CD14-positive monocyte (primary cell): ENCODE measurements at regions not wholly inside any gene's neighbourhood (a gene's known extent, or its start where the extent isn't known, plus 50 kb on each side); places are given as distances from the start of the nearest gene placed in this dataset.

Experiments
- DNase-seq, 3 donors: peaks; one replicate each; pipeline ENCODE4 v3.0.0-alpha.2; 2011 to 2022
- H2AFZ ChIP-seq: 2 replicates; pipeline ENCODE4 v1.6.0; 2012; ENCODE audit warnings: mild to moderate bottlenecking, low read depth, low read length, inconsistent platforms; ENCODE audit not compliant: insufficient read depth, poor library complexity, severe bottlenecking
- H3K27ac ChIP-seq, 2 donors: 1 replicate in 1 of 2; 2 replicates in 1 of 2; pipeline ENCODE4 v1.5.1; 2012 to 2013; ENCODE audit warnings: low read length in 2 of 2, control low read depth in 1 of 2, inconsistent platforms in 1 of 2, low read depth in 1 of 2, mild to moderate bottlenecking in 1 of 2
- H3K27me3 ChIP-seq, 2 donors: one replicate each; pipeline versions ENCODE4 v1.6.0 to v1.6.1; 2011 to 2013; ENCODE audit warnings: low read length in 2 of 2; ENCODE audit not compliant: control insufficient read depth in 2 of 2, insufficient read depth in 2 of 2
- H3K36me3 ChIP-seq, 2 donors: replicated peaks in 1 of 2; 1 replicate in 1 of 2; 2 replicates in 1 of 2; pipeline versions ENCODE4 v1.5.1 to v1.6.1; 2012 to 2013; ENCODE audit warnings: low read length in 2 of 2, control low read depth in 1 of 2, inconsistent platforms in 1 of 2, mild to moderate bottlenecking in 1 of 2; ENCODE audit not compliant: insufficient read depth in 2 of 2, control insufficient read depth in 1 of 2
- H3K4me1 ChIP-seq, 2 donors: 1 replicate in 1 of 2; 2 replicates in 1 of 2; pipeline versions ENCODE4 v1.5.1 to v1.6.1; 2012 to 2013; ENCODE audit warnings: low read length in 2 of 2, control low read depth in 1 of 2, inconsistent platforms in 1 of 2, mild to moderate bottlenecking in 1 of 2, moderate library complexity in 1 of 2; ENCODE audit not compliant: insufficient read depth in 2 of 2, control insufficient read depth in 1 of 2
- H3K4me2 ChIP-seq: replicated peaks from 2 replicates; pipeline ENCODE3; 2012; ENCODE audit warnings: low read length, moderate library complexity, mild to moderate bottlenecking; ENCODE audit not compliant: poor library complexity, severe bottlenecking; ENCODE audit errors: extremely low read depth
- H3K4me3 ChIP-seq, 3 experiments: fragments of 200-600 bp in 1 of 3; sonication (generic) in 1 of 3; replicated peaks in 1 of 3; 1 replicate in 2 of 3; 2 replicates in 1 of 3; pipeline ENCODE4 v1.5.1; 2011 to 2013; ENCODE audit warnings: low read length in 3 of 3, mild to moderate bottlenecking in 3 of 3, control low read depth in 2 of 3, low read depth in 2 of 3, inconsistent platforms in 1 of 3, moderate library complexity in 1 of 3
- H3K79me2 ChIP-seq: 2 replicates; pipeline ENCODE4 v1.6.0; 2012; ENCODE audit warnings: mild to moderate bottlenecking, control low read depth, inconsistent platforms, low read length, moderate library complexity; ENCODE audit not compliant: insufficient read depth
- H3K9ac ChIP-seq: 2 replicates; pipeline ENCODE4 v1.6.0; 2017; ENCODE audit warnings: low read length, mild to moderate bottlenecking; ENCODE audit not compliant: insufficient read depth, poor library complexity, severe bottlenecking
- H3K9me3 ChIP-seq, 2 donors: replicated peaks in 1 of 2; 1 replicate in 1 of 2; 2 replicates in 1 of 2; pipeline versions ENCODE4 v1.5.1 to v1.6.1; 2012 to 2013; ENCODE audit warnings: low read length in 2 of 2, control low read depth in 1 of 2; ENCODE audit not compliant: control insufficient read depth in 1 of 2, insufficient read depth in 1 of 2
- H4K20me1 ChIP-seq: 2 replicates; pipeline ENCODE4 v1.6.0; 2012; ENCODE audit warnings: mild to moderate bottlenecking, low read length, control low read depth, moderate library complexity; ENCODE audit not compliant: insufficient read depth
- H3K27ac Mint-ChIP-seq, 7 donors: one replicate each; pipeline ENCODE4 v1.8.0; 2020; ENCODE audit warnings: mild to moderate bottlenecking in 7 of 7, mixed read lengths in 7 of 7, moderate library complexity in 6 of 7, inconsistent platforms in 2 of 7
- H3K27me3 Mint-ChIP-seq, 3 donors: one replicate each; pipeline ENCODE4 v1.8.0; 2021 to 2022; ENCODE audit warnings: low read depth in 3 of 3, mild to moderate bottlenecking in 3 of 3, mixed read lengths in 3 of 3, moderate library complexity in 3 of 3, inconsistent platforms in 1 of 3
- H3K36me3 Mint-ChIP-seq, 2 donors: one replicate each; pipeline ENCODE4 v1.8.0; 2020; ENCODE audit warnings: mixed read lengths in 2 of 2, inconsistent platforms in 1 of 2, mild to moderate bottlenecking in 1 of 2
- H3K4me1 Mint-ChIP-seq: one replicate; pipeline ENCODE4 v1.8.0; 2020; ENCODE audit warnings: mild to moderate bottlenecking, mixed read lengths
- H3K4me3 Mint-ChIP-seq, 2 donors: one replicate each; pipeline ENCODE4 v1.8.0; 2020; ENCODE audit warnings: mild to moderate bottlenecking in 2 of 2, mixed read lengths in 2 of 2, moderate library complexity in 1 of 2
- H3K9me3 Mint-ChIP-seq, 7 donors: one replicate each; pipeline ENCODE4 v1.8.0; 2020 to 2022; ENCODE audit warnings: mixed read lengths in 7 of 7, mild to moderate bottlenecking in 6 of 7, moderate library complexity in 6 of 7, inconsistent platforms in 2 of 7
- CTCF ChIP-seq: fragments of 200-600 bp; IDR thresholded peaks from one replicate; pipeline ENCODE4 v1.8.0; 2022; ENCODE audit warnings: antibody characterized with exemption, mild to moderate bottlenecking
- WGBS: methylation state at CpG from one replicate; pipeline ENCODE4 v1.1.5; 2013; ENCODE audit warnings: missing lambda C conversion rate; ENCODE audit not compliant: insufficient coverage; 5-methylcytosine and 5-hydroxymethylcytosine counted together
- intact Hi-C, 2 donors: fragments of 100-400 bp; cut with micrococcal nuclease; formaldehyde crosslinking; loops; one replicate each; pipeline versions ENCODE4 v1.15.0 to v1.15.1; 2023

GRCh38 chr2:221231511-221231910, 340.6 kb downstream of the EPHA4 start:
- no peak overlapping the region for H3K4me3 Mint-ChIP-seq
- H3K27me3 Mint-ChIP-seq, result no peaks in the 10 kb centered on the region
- H3K4me1 Mint-ChIP-seq, result no peaks in the 10 kb centered on the region

GRCh38 chr2:221235941-221236340, 336.2 kb downstream of the EPHA4 start:
- H3K27ac Mint-ChIP-seq, result no peak overlapping the region
- no peaks in the 10 kb centered on the region for H3K4me1 ChIP-seq
- no peak overlapping the region for H3K4me2 ChIP-seq
- H3K9me3 Mint-ChIP-seq, result peaks cover 0 to 1% (median 0%) of the 10 kb centered on the region in 7 donors
- H3K79me2 ChIP-seq, result no peaks in the 10 kb centered on the region
- no peak overlapping the region for H3K4me3 ChIP-seq
- no peak for TF ChIP-seq CTCF
- H3K36me3 Mint-ChIP-seq, result no peaks in the 10 kb centered on the region
- DNase-seq, result no peak
- H3K36me3 ChIP-seq, result no peaks in the 10 kb centered on the region
- no peaks in the 10 kb centered on the region for H4K20me1 ChIP-seq
- no peak overlapping the region for H3K27ac ChIP-seq
- no peaks in the 10 kb centered on the region for H3K4me1 Mint-ChIP-seq
- H3K27me3 ChIP-seq, result no peaks in the 10 kb centered on the region
- no peaks in the 10 kb centered on the region for H3K9me3 ChIP-seq
- H3K9ac ChIP-seq, result no peak overlapping the region
- no CpG with 5 or more reads among the region's 2 CpGs for whole genome bisulfite sequencing
- no peak overlapping the region for H3K4me3 Mint-ChIP-seq
- H3K27me3 Mint-ChIP-seq, result no peaks in the 10 kb centered on the region
- intact Hi-C loops, result no loop called here
- no peak overlapping the region for H2AFZ ChIP-seq

More at GRCh38 chr2:221231511-221231910, 340.6 kb downstream of the EPHA4 start:
- Histone ChIP-seq H3K36me3 (no peaks in the 10 kb centered on the region), H2AFZ (no peak overlapping the region), H4K20me1 (no peaks in the 10 kb centered on the region), H3K9ac (no peak overlapping the region), H3K27ac (no peak overlapping the region), H3K27me3 (no peaks in the 10 kb centered on the region), H3K4me2 (no peak overlapping the region), H3K4me3 (no peak overlapping the region), H3K4me1 (no peaks in the 10 kb centered on the region), H3K9me3 (no peaks in the 10 kb centered on the region), H3K79me2 (no peaks in the 10 kb centered on the region)
- Mint-ChIP-seq H3K9me3 (no peaks in the 10 kb centered on the region), H3K27ac (no peak overlapping the region), H3K36me3 (no peaks in the 10 kb centered on the region)
- no peak for DNase-seq
- no peak for TF ChIP-seq CTCF
- intact Hi-C loops, result no loop called here
- 100% methylated on average over 1 of the region's 3 CpGs for WGBS
